HG03103 (cell line): ENCODE measurements at regions not wholly inside any gene's neighbourhood (a gene's known extent, or its start where the extent isn't known, plus 50 kb on each side); places are given as distances from the start of the nearest gene placed in this dataset.

Experiments used
- ATAC-seq: cut with Tn5 transposase; IDR thresholded peaks from one replicate; pipeline ENCODE4 v1.9.1; 2021; ENCODE audit warnings: low read depth; ENCODE audit not compliant: unreplicated experiment

- ATAC-seq, result no peak
Measured at GRCh38 chr9:88751781-88752180, 216.8 kb downstream of the NXNL2 start.

DNA sequence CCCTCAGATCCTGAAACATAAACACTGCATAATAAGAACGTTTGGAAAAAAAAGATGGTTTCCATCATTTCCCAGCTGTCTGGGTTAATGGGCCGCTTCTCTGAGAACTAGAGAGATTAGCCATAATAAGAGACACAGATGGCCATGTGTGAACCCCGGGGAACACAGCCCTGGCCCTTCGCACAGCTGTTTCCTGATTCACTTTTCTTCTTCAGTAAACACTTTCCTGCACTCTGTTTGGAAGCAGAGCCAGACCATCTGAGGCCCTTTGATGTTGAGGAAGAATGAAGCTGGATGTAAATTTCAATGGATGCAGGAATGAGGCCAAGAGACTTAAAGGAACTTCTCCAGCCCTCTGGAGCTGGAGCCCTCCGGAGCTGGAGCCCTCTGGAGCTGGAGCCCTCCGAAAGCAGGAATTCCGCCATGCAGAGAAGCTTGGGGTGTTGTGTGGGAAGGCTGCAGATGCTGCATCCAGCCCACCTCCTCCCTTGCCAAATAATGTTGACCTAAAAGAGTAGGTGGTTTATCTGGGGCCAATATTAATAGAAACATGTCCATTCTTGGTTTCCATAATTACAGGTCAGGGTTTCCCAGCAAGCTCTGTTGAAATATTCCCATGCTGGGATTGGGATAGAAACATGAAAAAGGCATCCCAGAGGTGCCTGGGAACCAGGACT, 218.9 kb downstream of the NXNL2 start:
- no peak for ATAC-seq

DNA sequence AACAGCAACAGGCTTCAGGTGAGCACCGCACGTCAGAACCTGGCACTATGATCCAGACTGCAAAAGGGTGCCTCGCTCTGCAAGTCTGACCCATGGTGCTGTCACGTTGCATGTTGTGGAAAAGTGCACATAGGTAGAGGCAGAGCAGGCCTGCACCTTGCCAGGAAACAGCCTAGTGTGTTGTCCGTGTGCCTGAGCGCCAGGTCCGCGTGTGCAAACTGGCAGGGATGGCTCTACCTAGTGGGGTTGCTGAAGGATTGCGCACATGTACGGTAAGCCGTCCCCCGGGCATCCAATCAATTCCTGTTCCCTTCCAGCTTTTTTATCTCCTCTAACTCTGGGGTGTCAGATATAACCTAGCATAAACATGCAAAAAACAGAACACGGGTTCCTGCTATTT, 219.5 kb downstream of the NXNL2 start:
- no peak for ATAC-seq

DNA sequence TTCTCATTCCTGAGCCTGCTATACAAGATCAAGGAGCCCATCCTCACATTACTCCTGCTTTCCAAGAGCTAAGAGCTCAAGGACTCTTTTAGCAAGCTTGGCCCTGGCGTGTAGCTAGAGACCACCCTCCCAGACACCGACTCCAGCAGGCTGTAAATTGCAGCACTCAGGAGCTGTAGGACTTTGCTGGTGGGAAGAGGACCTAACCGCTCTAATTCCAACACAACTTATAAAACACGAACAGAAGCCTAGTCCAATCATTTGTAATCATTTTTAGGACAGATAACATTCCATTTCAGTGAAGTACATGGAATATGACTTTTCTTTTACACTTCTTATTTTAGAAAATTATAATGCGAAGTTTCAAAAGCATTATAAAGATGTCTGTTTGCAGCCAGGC, 219.9 kb downstream of the NXNL2 start:
- ATAC-seq, result no peak

DNA sequence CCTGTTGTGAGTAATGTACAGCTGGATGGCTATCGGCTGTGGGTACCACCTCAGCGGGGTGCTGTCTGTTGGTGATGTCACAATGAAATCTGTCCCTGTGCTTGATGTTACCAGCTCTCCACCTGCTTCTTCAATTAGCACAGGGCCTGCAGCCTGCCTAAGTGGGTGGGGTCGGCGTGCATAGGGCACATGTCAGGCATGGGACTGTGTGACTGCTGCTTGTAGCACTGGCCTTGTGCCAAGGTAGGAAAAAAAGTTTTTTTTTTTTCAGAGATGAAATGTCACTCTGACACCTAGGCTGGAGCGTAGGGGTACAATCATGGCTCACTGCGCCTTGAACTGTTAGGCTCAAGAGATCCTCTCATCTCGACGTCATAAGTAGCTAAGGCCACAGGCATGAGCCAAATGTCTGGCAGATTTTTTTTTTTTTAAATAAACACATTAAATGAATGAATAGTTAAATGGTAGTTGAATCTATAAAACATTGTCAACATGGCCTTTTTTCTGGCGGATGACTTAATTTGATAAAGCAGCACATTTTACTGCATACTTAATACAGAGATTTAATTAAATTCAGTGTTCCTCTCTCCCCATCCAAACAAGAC, 222.5 kb downstream of the NXNL2 start:
- ATAC-seq, result no peak

GRCh38 chr9:88759364-88759763, 224.4 kb downstream of the NXNL2 start:
- no peak for ATAC-seq

GRCh38 chr9:88766778-88767503, 224.3 kb upstream of the S1PR3 start:
- no peak for ATAC-seq

DNA sequence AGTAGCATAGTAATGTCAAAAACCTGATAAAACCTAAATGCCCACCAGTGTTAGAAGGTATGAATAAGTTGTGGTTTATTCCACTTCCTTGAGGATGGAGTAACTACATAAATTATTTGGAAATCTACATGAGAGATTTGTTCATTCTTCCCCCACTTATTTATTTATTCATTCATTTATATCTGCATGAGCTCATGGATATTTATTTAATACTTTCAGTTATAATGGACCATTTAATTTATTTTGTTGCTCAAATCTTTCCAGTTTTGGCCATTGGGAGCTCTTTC, 223.8 kb upstream of the S1PR3 start:
- ATAC-seq, result no peak

DNA sequence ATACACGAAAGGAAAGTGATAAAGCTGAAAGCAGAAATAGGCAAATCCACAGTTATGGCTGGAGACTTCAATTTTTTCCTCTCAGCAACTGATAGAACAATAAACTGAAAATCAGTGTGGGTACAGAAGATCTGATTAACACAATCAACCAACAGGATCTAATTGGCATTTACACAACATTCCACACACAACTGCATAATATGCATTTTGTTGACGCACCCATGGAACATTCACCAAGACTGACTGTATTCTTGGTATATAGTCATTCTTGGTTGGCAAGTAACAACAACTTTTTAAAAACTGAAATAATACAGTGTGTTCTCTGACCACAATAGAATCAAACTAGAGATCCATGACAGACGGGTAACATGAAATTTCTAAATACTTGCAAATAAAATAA, 218.7 kb upstream of the S1PR3 start:
- no peak for ATAC-seq

DNA sequence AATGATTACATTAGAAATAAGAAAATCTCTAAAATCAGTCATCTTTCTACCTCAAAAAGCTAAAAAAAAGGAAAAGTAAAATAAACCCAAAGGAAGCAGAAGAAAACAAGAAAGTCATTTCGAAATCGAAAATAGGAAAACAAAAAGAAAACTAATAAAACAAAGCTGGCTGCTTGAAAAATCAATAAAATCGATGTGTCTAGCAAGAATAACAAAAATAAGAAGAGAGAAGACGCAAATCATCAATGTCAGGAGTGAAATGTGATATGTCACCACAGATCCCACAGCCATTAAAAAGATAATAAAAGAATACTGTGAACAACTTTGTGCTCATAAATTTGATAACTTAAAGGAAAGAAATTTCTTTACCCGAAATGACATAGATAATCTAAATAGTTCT, 218.1 kb upstream of the S1PR3 start:
- no peak for ATAC-seq

GRCh38 chr9:88773627-88774244, 217.5 kb upstream of the S1PR3 start:
- no peak for ATAC-seq

GRCh38 chr9:88775037-88775471, 216.2 kb upstream of the S1PR3 start:
- no peak for ATAC-seq

DNA sequence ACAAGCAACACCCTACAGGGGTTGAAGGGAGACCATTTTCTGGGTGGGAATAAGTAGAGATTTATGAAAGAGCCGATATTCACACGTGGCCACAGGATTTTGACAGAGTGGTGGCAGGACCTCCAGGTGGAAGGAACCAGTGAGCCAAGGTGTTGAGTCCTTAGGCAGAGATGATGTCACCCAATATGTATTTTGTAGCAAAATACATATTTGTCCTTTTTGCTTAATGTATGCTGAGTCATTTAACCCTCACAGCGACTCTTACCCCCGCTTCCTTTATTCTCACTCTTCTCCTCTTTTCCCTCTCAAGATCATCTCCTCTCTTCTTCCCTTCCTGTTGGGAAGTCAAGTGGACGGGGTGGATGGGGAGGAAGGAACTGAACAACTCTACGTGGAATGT, 215.7 kb upstream of the S1PR3 start:
- no peak for ATAC-seq

GRCh38 chr9:88775966-88776365, 215.3 kb upstream of the S1PR3 start:
- ATAC-seq, result no peak

GRCh38 chr9:88776717-88777497, 214.4 kb upstream of the S1PR3 start:
- no peak for ATAC-seq

- ATAC-seq, result no peak
Measured at GRCh38 chr9:88777498-88778312, 213.6 kb upstream of the S1PR3 start.

DNA sequence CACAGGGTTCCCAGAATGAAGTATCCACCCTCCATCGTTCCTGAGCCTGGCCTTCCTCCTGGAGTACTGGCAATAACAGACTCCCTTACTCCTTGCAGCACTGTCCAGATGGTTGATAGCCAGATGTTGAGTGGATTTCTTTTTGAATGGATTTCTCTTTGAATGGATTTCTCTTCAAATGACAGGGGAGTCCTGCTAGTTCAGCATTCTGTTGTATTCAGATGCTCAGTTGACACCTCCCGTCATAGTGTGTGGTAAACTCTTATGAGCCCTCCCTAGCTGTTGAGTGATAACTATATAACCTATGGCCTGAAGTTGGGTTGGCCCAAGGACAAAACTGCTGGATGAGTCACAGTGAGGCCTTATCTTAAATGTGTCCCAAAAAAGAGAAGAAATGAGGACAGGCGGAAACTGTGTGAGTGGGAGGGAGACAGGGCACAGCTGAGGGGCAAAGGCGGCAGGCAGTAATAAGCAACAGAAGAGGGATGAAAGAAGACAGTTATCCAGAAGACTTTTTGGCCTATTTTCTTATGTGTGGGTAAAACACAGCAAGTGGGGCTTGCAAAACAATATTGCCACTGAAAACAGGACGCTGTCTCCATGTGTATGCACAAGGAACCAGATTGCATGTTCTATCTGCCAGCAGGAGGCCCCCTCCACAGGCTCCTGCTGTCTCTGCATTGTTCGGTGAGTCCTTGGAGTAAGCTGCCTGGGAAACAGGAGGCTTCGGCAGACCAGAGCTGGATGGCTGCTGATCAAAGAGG, 209.5 kb upstream of the S1PR3 start:
- ATAC-seq, result no peak

DNA sequence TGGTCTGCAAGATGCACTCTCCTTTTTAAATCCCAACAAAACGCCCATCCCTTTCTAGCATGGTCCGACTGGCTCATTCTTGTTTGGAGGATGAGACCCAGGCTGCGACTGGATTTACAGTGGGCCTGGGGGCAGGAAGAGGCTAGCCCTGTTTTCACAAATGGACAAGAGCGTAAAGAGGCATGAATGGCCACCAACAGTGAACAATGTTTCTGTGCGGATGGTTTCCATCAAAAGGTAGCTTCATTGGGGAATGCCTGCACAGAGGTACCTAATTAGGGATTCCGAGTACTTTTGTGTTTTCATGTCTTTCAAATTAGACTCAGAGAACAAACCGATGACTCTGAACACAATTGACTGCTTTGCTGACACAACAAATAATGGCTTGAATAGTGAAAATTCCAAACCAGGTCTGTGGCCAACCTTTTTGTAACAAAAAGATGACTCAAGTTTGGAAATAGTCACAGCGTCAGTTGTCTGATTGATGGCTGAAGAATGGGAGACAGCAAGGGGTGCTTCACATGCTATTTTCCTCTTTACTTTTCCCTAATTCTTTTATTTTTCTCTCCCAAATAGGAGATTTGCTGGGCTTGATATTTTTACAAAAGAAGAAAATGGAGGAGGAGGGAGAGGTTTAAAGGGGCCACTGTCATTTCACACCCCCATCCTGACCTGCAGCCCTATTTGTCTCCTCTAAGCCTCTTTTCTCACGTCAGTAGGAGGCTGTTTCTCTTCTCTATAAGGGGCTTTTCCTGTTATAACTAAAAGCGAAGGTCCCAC, 208.1 kb upstream of the S1PR3 start:
- ATAC-seq, result no peak

DNA sequence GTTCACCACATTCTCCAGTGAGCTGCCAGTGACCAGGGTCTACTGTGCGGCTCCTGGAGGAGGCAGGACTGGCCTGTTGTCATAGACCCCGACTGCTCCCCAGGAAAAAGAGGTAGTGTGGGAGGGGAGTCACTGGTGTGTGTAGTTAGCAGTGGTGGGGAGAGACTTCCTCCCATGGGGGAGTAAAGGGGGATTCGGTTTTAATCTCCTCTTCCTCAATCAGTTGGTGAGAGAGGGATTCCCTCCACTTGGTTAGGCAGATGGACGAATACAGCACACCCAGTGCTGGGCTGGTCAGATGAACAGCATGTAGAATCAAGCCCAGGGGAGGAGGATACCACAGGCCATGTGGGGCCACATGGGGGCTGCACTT, 207.6 kb upstream of the S1PR3 start:
- no peak for ATAC-seq
